ENCODE measurements at regions not wholly inside any gene's neighbourhood (a gene's known extent, or its start where the extent isn't known, plus 50 kb on each side); places are given as distances from the start of the nearest gene placed in this dataset.

GRCh38 chr2:77807531-77808215 is 285.5 kb upstream of the LRRTM4 start:
- CTCF ChIA-PET: no interaction called here
- peak; percentile 3 for DNase-seq (ENCODE audit: low spot score)
- TF ChIP-seq CTCF (conservative IDR thresholded peaks at IDR 0.05; ENCODE audit: low read depth): no peak
- no peak overlapping the region for H3K27ac ChIP-seq
- POLR2A ChIA-PET (ENCODE audit: low non-redundant PET): no interaction called here

GRCh38 chr2:77808599-77808998 is 286.4 kb upstream of the LRRTM4 start:
- H3K27ac ChIP-seq: no peak overlapping the region
- no peak for TF ChIP-seq CTCF (conservative IDR thresholded peaks at IDR 0.05; ENCODE audit: low read depth)
- DNase-seq (ENCODE audit: low spot score): no peak
- ChIA-PET POLR2A (ENCODE audit: low non-redundant PET) (no interaction called here), CTCF (no interaction called here)

GRCh38 chr2:77813599-77813998 is 291.4 kb upstream of the LRRTM4 start:
- DNase-seq (ENCODE audit: low spot score): no peak
- TF ChIP-seq CTCF (conservative IDR thresholded peaks at IDR 0.05; ENCODE audit: low read depth): no peak
- ChIA-PET CTCF (no interaction called here), POLR2A (ENCODE audit: low non-redundant PET) (no interaction called here)
- no peak overlapping the region for H3K27ac ChIP-seq

- DNase-seq (ENCODE audit: low spot score): no peak
- ChIA-PET CTCF (no interaction called here), POLR2A (ENCODE audit: low non-redundant PET) (no interaction called here)
- no peak for TF ChIP-seq CTCF (conservative IDR thresholded peaks at IDR 0.05; ENCODE audit: low read depth)
- H3K27ac ChIP-seq: no peak overlapping the region
These were observed 294.4 kb upstream of the LRRTM4 start for GRCh38 chr2:77816618-77817017.

- H3K27ac ChIP-seq: no peak overlapping the region
- no peak for TF ChIP-seq CTCF (conservative IDR thresholded peaks at IDR 0.05; ENCODE audit: low read depth)
- POLR2A ChIA-PET (ENCODE audit: low non-redundant PET): no interaction called here
- DNase-seq (ENCODE audit: low spot score): no peak
- CTCF ChIA-PET: no interaction called here
These were observed 296.0 kb upstream of the LRRTM4 start for GRCh38 chr2:77818186-77818585.

GRCh38 chr2:77823028-77823427 is 300.9 kb upstream of the LRRTM4 start:
- ChIA-PET POLR2A (ENCODE audit: low non-redundant PET) (no interaction called here), CTCF (no interaction called here)
- H3K27ac ChIP-seq: no peak overlapping the region
- no peak for DNase-seq (ENCODE audit: low spot score)
- TF ChIP-seq CTCF (conservative IDR thresholded peaks at IDR 0.05; ENCODE audit: low read depth): no peak

GRCh38 chr2:77831060-77831459 is 308.9 kb upstream of the LRRTM4 start:
- ChIA-PET CTCF (no interaction called here), POLR2A (ENCODE audit: low non-redundant PET) (no interaction called here)
- no peak overlapping the region for H3K27ac ChIP-seq
- DNase-seq (ENCODE audit: low spot score): no peak
- no peak for TF ChIP-seq CTCF (conservative IDR thresholded peaks at IDR 0.05; ENCODE audit: low read depth)

Measured in RWPE1 (cell line).